ENCODE measurements at regions not wholly inside any gene's neighbourhood (a gene's known extent, or its start where the extent isn't known, plus 50 kb on each side); places are given as distances from the start of the nearest gene placed in this dataset.

GRCh38 chr1:228803421-228803820 lies 68.1 kb downstream of the RHOU start:
- TF ChIP-seq POLR2A (IDR thresholded peaks at IDR 0.05) (no peak), CTCF (IDR thresholded peaks at IDR 0.05) (no peak), POLR2AphosphoS5 (IDR thresholded peaks at IDR 0.05) (no peak)

Measured in breast epithelium (tissue), 3 donors.